Gastrocnemius medialis (tissue), 4 donors: ENCODE measurements at regions not wholly inside any gene's neighbourhood (a gene's known extent, or its start where the extent isn't known, plus 50 kb on each side); places are given as distances from the start of the nearest gene placed in this dataset.

Source experiments
- ATAC-seq, 2 donors: fragments of 150-250 bp; one replicate each; pipeline ENCODE4 v1.9.1; 2016
- DNase-seq, 2 donors: peaks; one replicate each; pipeline ENCODE4 v3.0.0-alpha.2; 2019
- H3K27ac ChIP-seq, 4 donors: fragments of 200-600 bp; sonication (generic); 1 replicate in 1 of 4; 2 replicates in 3 of 4; pipeline ENCODE4 v1.5.1; 2016 to 2018; ENCODE audit warnings: mild to moderate bottlenecking in 2 of 4, moderate library complexity in 1 of 4
- H3K27me3 ChIP-seq, 3 donors: fragments of 200-600 bp; sonication (generic) in 2 of 3; 1 replicate in 1 of 3; 2 replicates in 2 of 3; pipeline versions ENCODE4 v1.5.1 to v1.6.0; 2016 to 2019; ENCODE audit warnings: mild to moderate bottlenecking in 1 of 3, moderate library complexity in 1 of 3
- H3K36me3 ChIP-seq, 2 donors: fragments of 200-600 bp; sonication (generic) in 1 of 2; one replicate each; pipeline ENCODE4 v1.5.1; 2017 to 2018
- H3K4me1 ChIP-seq, 2 donors: fragments of 200-600 bp; sonication (generic) in 1 of 2; one replicate each; pipeline ENCODE4 v1.5.1; 2016 to 2017; ENCODE audit warnings: mild to moderate bottlenecking in 2 of 2
- H3K4me3 ChIP-seq, 4 donors: fragments of 200-600 bp; sonication (generic) in 3 of 4; 1 replicate in 1 of 4; 2 replicates in 3 of 4; pipeline ENCODE4 v1.5.1; 2016 to 2019; ENCODE audit warnings: mild to moderate bottlenecking in 2 of 4
- H3K9me3 ChIP-seq, 3 donors: fragments of 200-600 bp; sonication (generic) in 2 of 3; 1 replicate in 1 of 3; 2 replicates in 2 of 3; pipeline ENCODE4 v1.5.1; 2016 to 2019
- POLR2A ChIP-seq, 2 donors: fragments of 450-650 bp; IDR thresholded peaks; one replicate each; pipeline ENCODE4 v1.6.1; 2017; ENCODE audit warnings: antibody characterized with exemption in 2 of 2, mild to moderate bottlenecking in 2 of 2, moderate library complexity in 2 of 2
- in situ Hi-C, 4 donors: fragments of 200-750 bp; cut with MboI; loops; one replicate each; pipeline versions ENCODE4 v1.15.0 to v1.8.0; 2017; ENCODE audit warnings: low sequenced_read_pairs in 4 of 4
- intact Hi-C: fragments of 100-400 bp; cut with DNase I; formaldehyde crosslinking; loops from one replicate; pipeline ENCODE4 v1.15.1; 2023; ENCODE audit warnings: low total_unique reads
- TF ChIP-seq, protein P1 (sequence below), 5 experiments: fragments of 450-650 bp in 3 of 5; fragments of 200-600 bp in 2 of 5; sonication (generic) in 2 of 5; IDR thresholded peaks in 4 of 5; conservative IDR thresholded peaks in 1 of 5; 1 replicate in 4 of 5; 2 replicates in 1 of 5; pipeline ENCODE4 v1.5.1; 2016 to 2019; ENCODE audit warnings: antibody characterized with exemption in 5 of 5, mild to moderate bottlenecking in 3 of 5, moderate library complexity in 3 of 5

DNA sequence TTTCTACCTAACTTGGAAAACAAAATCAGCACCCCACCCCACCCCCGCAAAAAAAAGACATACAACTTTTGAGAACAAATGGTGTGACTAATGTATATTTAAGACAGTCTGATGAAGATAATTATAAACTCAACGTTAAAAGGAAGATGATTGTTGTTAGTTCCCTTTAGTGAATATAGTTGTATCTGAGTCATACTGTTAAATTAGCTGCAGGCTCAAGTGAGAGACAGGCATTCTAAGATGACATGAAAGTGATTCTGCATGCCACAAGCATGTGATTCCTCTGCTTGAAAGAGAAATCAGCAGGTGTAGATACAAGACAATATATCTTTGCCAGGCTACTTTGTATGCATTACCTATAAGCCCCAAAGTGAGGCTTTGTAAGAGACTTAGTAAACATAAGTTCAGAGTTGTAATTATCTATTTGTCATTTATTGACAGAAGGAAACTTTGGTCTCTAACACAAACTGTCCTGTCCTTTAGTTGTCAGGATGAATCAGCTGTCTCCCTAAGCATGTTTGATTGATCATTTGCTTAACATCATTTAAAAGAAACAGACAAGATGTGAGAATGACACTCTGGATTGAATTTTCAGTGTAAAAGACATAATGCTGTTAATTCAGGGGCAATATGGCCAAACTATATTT is 319.4 kb upstream of the HTR2A start:
- ATAC-seq (no peak), DNase-seq (no peak)
- Histone ChIP-seq H3K36me3 (no peaks in the 10 kb centered on the region), H3K4me3 (no peak overlapping the region), H3K4me1 (no peaks in the 10 kb centered on the region), H3K9me3 (no peaks in the 10 kb centered on the region), H3K27ac (no peak overlapping the region), H3K27me3 (no peaks in the 10 kb centered on the region)
- in situ Hi-C loops (no loop called here), intact Hi-C loops (no loop called here)
- no peak for TF ChIP-seq POLR2A (IDR thresholded peaks at IDR 0.05)
- TF ChIP-seq, protein P1, sequence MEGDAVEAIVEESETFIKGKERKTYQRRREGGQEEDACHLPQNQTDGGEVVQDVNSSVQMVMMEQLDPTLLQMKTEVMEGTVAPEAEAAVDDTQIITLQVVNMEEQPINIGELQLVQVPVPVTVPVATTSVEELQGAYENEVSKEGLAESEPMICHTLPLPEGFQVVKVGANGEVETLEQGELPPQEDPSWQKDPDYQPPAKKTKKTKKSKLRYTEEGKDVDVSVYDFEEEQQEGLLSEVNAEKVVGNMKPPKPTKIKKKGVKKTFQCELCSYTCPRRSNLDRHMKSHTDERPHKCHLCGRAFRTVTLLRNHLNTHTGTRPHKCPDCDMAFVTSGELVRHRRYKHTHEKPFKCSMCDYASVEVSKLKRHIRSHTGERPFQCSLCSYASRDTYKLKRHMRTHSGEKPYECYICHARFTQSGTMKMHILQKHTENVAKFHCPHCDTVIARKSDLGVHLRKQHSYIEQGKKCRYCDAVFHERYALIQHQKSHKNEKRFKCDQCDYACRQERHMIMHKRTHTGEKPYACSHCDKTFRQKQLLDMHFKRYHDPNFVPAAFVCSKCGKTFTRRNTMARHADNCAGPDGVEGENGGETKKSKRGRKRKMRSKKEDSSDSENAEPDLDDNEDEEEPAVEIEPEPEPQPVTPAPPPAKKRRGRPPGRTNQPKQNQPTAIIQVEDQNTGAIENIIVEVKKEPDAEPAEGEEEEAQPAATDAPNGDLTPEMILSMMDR (IDR thresholded peaks at IDR 0.05 in 4 of 5, conservative IDR thresholded peaks at IDR 0.05 in 1 of 5) = no peak

DNA sequence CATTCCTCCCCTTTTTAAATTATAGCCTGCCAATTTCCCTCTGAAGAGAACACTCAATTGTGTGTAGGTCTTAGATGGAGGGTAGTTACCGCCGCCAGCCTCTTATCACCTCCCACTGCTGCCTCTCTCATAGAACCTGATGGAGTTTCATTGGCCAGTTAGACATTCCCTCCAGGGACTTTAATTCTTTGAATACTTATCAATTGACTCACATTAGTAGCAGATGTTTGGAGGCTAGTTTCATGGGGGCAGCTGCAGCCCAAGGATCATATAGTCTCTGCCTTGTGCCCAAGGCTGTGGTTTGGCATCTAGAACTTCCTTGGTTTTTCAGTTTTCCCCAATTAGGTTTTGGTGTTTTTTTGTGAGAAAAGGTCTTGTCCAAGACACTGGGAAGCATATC is 318.9 kb upstream of the HTR2A start:
- in situ Hi-C loops = no loop called here

DNA sequence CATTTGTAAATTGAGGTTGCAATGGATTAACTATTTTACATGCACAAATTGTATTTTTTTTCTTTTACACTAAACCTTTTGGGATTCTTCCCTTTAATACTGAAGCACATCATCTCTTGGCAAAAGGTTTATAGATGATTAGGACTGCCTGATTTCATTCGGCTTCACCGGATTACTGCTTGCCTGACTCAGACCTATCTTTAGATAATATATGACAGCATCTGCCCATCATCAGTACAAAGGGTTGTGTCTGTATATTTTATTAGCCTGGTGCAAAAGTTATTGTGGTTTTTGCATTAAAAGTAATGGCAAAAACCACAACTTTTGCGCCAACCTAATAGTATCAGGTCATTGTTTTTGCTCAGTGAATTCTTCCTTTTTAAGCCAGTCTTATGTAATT is 316.2 kb upstream of the HTR2A start:
- intact Hi-C loops (no loop called here), in situ Hi-C loops (no loop called here)
- H3K9me3 ChIP-seq = no peaks in the 10 kb centered on the region
- no peak overlapping the region for H3K4me3 ChIP-seq
- TF ChIP-seq, protein P1 (IDR thresholded peaks at IDR 0.05 in 4 of 5, conservative IDR thresholded peaks at IDR 0.05 in 1 of 5) = no peak
- TF ChIP-seq POLR2A (IDR thresholded peaks at IDR 0.05) = no peak
- no peaks in the 10 kb centered on the region for H3K36me3 ChIP-seq
- H3K27ac ChIP-seq = no peak overlapping the region
- DNase-seq (no peak), ATAC-seq (no peak)
- no peaks in the 10 kb centered on the region for H3K4me1 ChIP-seq
- no peaks in the 10 kb centered on the region for H3K27me3 ChIP-seq

More for the DNA sequence above, 318.9 kb upstream of the HTR2A start:
- intact Hi-C loops = no loop called here
- ATAC-seq = no peak
- no peak overlapping the region for H3K4me3 ChIP-seq
- TF ChIP-seq, protein P1 (IDR thresholded peaks at IDR 0.05 in 4 of 5, conservative IDR thresholded peaks at IDR 0.05 in 1 of 5) = no peak
- no peak for TF ChIP-seq POLR2A (IDR thresholded peaks at IDR 0.05)
- no peaks in the 10 kb centered on the region for H3K9me3 ChIP-seq
- DNase-seq = no peak
- H3K27ac ChIP-seq = no peak overlapping the region
- no peaks in the 10 kb centered on the region for H3K4me1 ChIP-seq
- H3K36me3 ChIP-seq = no peaks in the 10 kb centered on the region
- H3K27me3 ChIP-seq = no peaks in the 10 kb centered on the region

DNA sequence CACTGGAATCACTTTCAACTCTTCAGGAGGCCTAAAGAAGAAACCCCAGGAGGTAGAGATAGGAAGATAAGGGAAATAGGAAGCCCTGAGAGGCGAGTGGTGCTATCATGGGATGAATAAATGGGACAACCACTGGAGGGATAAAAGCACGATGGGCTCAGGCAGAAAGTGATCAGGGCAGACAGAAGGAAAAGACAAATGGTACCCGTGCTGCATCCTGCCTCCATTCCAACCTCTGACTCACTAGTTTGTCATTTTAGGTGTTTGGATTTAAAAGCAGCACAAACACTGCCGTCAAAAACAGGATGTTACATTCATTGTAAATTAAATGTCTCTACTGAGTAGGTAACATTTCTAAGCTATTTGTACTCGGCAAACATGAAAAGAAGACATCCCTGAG is 314.3 kb upstream of the HTR2A start:
- no peak for ATAC-seq

More for the DNA sequence above, 314.3 kb upstream of the HTR2A start:
- Histone ChIP-seq H3K9me3 (no peaks in the 10 kb centered on the region), H3K27ac (no peak overlapping the region), H3K27me3 (no peaks in the 10 kb centered on the region), H3K36me3 (no peaks in the 10 kb centered on the region), H3K4me3 (no peak overlapping the region), H3K4me1 (no peaks in the 10 kb centered on the region)
- no peak for DNase-seq
- intact Hi-C loops = no loop called here
- in situ Hi-C loops = no loop called here
- TF ChIP-seq, protein P1 (IDR thresholded peaks at IDR 0.05 in 4 of 5, conservative IDR thresholded peaks at IDR 0.05 in 1 of 5) = no peak
- TF ChIP-seq POLR2A (IDR thresholded peaks at IDR 0.05) = no peak
